ENCODE measurements at regions not wholly inside any gene's neighbourhood (a gene's known extent, or its start where the extent isn't known, plus 50 kb on each side); places are given as distances from the start of the nearest gene placed in this dataset.
"Not testable (repeated sequence)": the region's sequence is repeated elsewhere in the genome, so short reads cannot be mapped to it uniquely, and the experiment has no call there.

- FAIRE-seq, result no peak
- H3K27me3 Mint-ChIP-seq (ENCODE audit: low read depth, unreplicated experiment), result peaks cover 3% of the 10 kb centered on the region
- no peak overlapping the region for H3K4me3 Mint-ChIP-seq (ENCODE audit: unreplicated experiment)
- no peak overlapping the region for H3K9ac ChIP-seq (ENCODE audit: low read length)
- H3K79me2 ChIP-seq (ENCODE audit: insufficient read depth, low read length), result no peaks in the 10 kb centered on the region
- no peak overlapping the region for H2AFZ ChIP-seq (ENCODE audit: low read depth, low read length)
- peaks cover 2% of the 10 kb centered on the region for H3K27me3 ChIP-seq (ENCODE audit: insufficient read depth, low read length)
- no peak overlapping the region for H3K27ac ChIP-seq (ENCODE audit: low read depth, low read length)
- peaks cover 3% of the 10 kb centered on the region for H3K36me3 Mint-ChIP-seq (ENCODE audit: low read depth, unreplicated experiment)
- no peaks in the 10 kb centered on the region for H3K36me3 ChIP-seq (ENCODE audit: insufficient read depth, low read length)
- H3K27ac Mint-ChIP-seq (ENCODE audit: unreplicated experiment), result no peak overlapping the region
- DNase-seq (ENCODE audit: low read depth), result no peak
- TF ChIP-seq, protein P1, sequence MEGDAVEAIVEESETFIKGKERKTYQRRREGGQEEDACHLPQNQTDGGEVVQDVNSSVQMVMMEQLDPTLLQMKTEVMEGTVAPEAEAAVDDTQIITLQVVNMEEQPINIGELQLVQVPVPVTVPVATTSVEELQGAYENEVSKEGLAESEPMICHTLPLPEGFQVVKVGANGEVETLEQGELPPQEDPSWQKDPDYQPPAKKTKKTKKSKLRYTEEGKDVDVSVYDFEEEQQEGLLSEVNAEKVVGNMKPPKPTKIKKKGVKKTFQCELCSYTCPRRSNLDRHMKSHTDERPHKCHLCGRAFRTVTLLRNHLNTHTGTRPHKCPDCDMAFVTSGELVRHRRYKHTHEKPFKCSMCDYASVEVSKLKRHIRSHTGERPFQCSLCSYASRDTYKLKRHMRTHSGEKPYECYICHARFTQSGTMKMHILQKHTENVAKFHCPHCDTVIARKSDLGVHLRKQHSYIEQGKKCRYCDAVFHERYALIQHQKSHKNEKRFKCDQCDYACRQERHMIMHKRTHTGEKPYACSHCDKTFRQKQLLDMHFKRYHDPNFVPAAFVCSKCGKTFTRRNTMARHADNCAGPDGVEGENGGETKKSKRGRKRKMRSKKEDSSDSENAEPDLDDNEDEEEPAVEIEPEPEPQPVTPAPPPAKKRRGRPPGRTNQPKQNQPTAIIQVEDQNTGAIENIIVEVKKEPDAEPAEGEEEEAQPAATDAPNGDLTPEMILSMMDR (IDR thresholded peaks at IDR 0.05; ENCODE audit: insufficient read depth, low read depth, low read length), result no peak
- TF ChIP-seq EZH2 (IDR thresholded peaks at IDR 0.05; ENCODE audit: insufficient read depth, low read length), result no peak
- no peak overlapping the region for H3K4me3 ChIP-seq (ENCODE audit: insufficient read depth, low read depth, low read length)
- no peak overlapping the region for H3K4me2 ChIP-seq (ENCODE audit: low read length)
- H3K9me3 ChIP-seq (ENCODE audit: insufficient read depth, low read depth, low read length), result no peaks in the 10 kb centered on the region
- no peaks in the 10 kb centered on the region for H4K20me1 ChIP-seq (ENCODE audit: insufficient read depth, low read length)
- peaks cover 3% of the 10 kb centered on the region for H3K4me1 Mint-ChIP-seq (ENCODE audit: low read depth, unreplicated experiment)
- no peaks in the 10 kb centered on the region for H3K4me1 ChIP-seq (ENCODE audit: insufficient read depth, low read length)
- no peaks in the 10 kb centered on the region for H3K9me3 Mint-ChIP-seq (ENCODE audit: unreplicated experiment)
Observed at GRCh38 chr15:31504462-31504839, 177.8 kb downstream of the KLF13 start.

GRCh38 chr15:31507573-31507972, 180.9 kb downstream of the KLF13 start:
- not testable (repeated sequence) for H3K9me3 Mint-ChIP-seq (ENCODE audit: unreplicated experiment); H3K79me2 ChIP-seq (ENCODE audit: insufficient read depth, low read length); H3K4me3 ChIP-seq (ENCODE audit: insufficient read depth, low read depth, low read length); H3K36me3 Mint-ChIP-seq (ENCODE audit: low read depth, unreplicated experiment); H3K27me3 Mint-ChIP-seq (ENCODE audit: low read depth, unreplicated experiment); H3K27me3 ChIP-seq (ENCODE audit: insufficient read depth, low read length); H3K4me1 Mint-ChIP-seq (ENCODE audit: low read depth, unreplicated experiment); DNase-seq (ENCODE audit: low read depth); H3K27ac ChIP-seq (ENCODE audit: low read depth, low read length); FAIRE-seq; H3K4me2 ChIP-seq (ENCODE audit: low read length); H3K27ac Mint-ChIP-seq (ENCODE audit: unreplicated experiment); H3K4me1 ChIP-seq (ENCODE audit: insufficient read depth, low read length); H3K9ac ChIP-seq (ENCODE audit: low read length); H3K36me3 ChIP-seq (ENCODE audit: insufficient read depth, low read length); H2AFZ ChIP-seq (ENCODE audit: low read depth, low read length); H4K20me1 ChIP-seq (ENCODE audit: insufficient read depth, low read length); H3K4me3 Mint-ChIP-seq (ENCODE audit: unreplicated experiment); H3K9me3 ChIP-seq (ENCODE audit: insufficient read depth, low read depth, low read length)

- Histone ChIP-seq H3K4me1 (ENCODE audit: insufficient read depth, low read length) (no peaks in the 10 kb centered on the region), H4K20me1 (ENCODE audit: insufficient read depth, low read length) (no peaks in the 10 kb centered on the region), H3K4me3 (ENCODE audit: insufficient read depth, low read depth, low read length) (no peak overlapping the region), H3K27ac (ENCODE audit: low read depth, low read length) (no peak overlapping the region), H3K4me2 (ENCODE audit: low read length) (no peak overlapping the region), H3K36me3 (ENCODE audit: insufficient read depth, low read length) (no peaks in the 10 kb centered on the region), H3K79me2 (ENCODE audit: insufficient read depth, low read length) (no peaks in the 10 kb centered on the region), H3K9ac (ENCODE audit: low read length) (no peak overlapping the region), H3K27me3 (ENCODE audit: insufficient read depth, low read length) (no peaks in the 10 kb centered on the region), H3K9me3 (ENCODE audit: insufficient read depth, low read depth, low read length) (no peaks in the 10 kb centered on the region), H2AFZ (ENCODE audit: low read depth, low read length) (no peak overlapping the region)
- Mint-ChIP-seq H3K36me3 (ENCODE audit: low read depth, unreplicated experiment) (no peaks in the 10 kb centered on the region), H3K27ac (ENCODE audit: unreplicated experiment) (no peak overlapping the region), H3K4me1 (ENCODE audit: low read depth, unreplicated experiment) (peaks cover 4% of the 10 kb centered on the region), H3K4me3 (ENCODE audit: unreplicated experiment) (no peak overlapping the region), H3K9me3 (ENCODE audit: unreplicated experiment) (no peaks in the 10 kb centered on the region), H3K27me3 (ENCODE audit: low read depth, unreplicated experiment) (no peaks in the 10 kb centered on the region)
- FAIRE-seq (no peak), DNase-seq (ENCODE audit: low read depth) (no peak)
- TF ChIP-seq EZH2 (IDR thresholded peaks at IDR 0.05; ENCODE audit: insufficient read depth, low read length), result no peak
- TF ChIP-seq, protein P1 (IDR thresholded peaks at IDR 0.05; ENCODE audit: insufficient read depth, low read depth, low read length), result no peak
Observed at GRCh38 chr15:31508656-31509055, 182.0 kb downstream of the KLF13 start.
